ENCODE measurements at regions not wholly inside any gene's neighbourhood (a gene's known extent, or its start where the extent isn't known, plus 50 kb on each side); places are given as distances from the start of the nearest gene placed in this dataset.
A peak's percentile ranks its signal among the peaks of the same experiment; 100 is the strongest.
"Not testable (repeated sequence)": the region's sequence is repeated elsewhere in the genome, so short reads cannot be mapped to it uniquely, and the experiment has no call there.

GRCh38 chr16:60949800-60950199 is 1086.4 kb downstream of the CDH8 start:
- Mint-ChIP-seq H3K27me3 (ENCODE audit: insufficient read depth, low read depth, poor library complexity) (peaks cover 1% of the 10 kb centered on the region), H3K27ac (no peak overlapping the region), H3K4me3 (no peak overlapping the region), H3K4me1 (no peaks in the 10 kb centered on the region), H3K36me3 (ENCODE audit: low read depth) (no peaks in the 10 kb centered on the region), H3K9me3 (no peaks in the 10 kb centered on the region)
- Histone ChIP-seq H3K79me2 (replicated peaks; ENCODE audit: insufficient read depth) (no peaks in the 10 kb centered on the region), H3K4me3 (no peak overlapping the region), H2AFZ (no peak overlapping the region), H3K27ac (ENCODE audit: low read depth) (no peak overlapping the region), H3K27me3 (ENCODE audit: insufficient read depth) (no peaks in the 10 kb centered on the region), H3K36me3 (ENCODE audit: insufficient read depth) (no peaks in the 10 kb centered on the region), H3F3A (replicated peaks; ENCODE audit: low read depth) (no peaks in the 10 kb centered on the region), H3K9me2 (ENCODE audit: insufficient read depth) (no peaks in the 10 kb centered on the region), H3K4me1 (ENCODE audit: insufficient read depth) (no peaks in the 10 kb centered on the region), H3K4me2 (no peak overlapping the region), H4K20me1 (replicated peaks; ENCODE audit: insufficient read depth) (no peaks in the 10 kb centered on the region)
- no peak for DNase-seq (ENCODE audit: low spot score)
- TF ChIP-seq CREB1 (CRISPR knock-in tag; IDR thresholded peaks at IDR 0.05; ENCODE audit: low read depth): no peak
- TF ChIP-seq ZNF331 (CRISPR knock-in tag; IDR thresholded peaks at IDR 0.05; ENCODE audit: low read depth): no peak
- TF ChIP-seq, protein P1, sequence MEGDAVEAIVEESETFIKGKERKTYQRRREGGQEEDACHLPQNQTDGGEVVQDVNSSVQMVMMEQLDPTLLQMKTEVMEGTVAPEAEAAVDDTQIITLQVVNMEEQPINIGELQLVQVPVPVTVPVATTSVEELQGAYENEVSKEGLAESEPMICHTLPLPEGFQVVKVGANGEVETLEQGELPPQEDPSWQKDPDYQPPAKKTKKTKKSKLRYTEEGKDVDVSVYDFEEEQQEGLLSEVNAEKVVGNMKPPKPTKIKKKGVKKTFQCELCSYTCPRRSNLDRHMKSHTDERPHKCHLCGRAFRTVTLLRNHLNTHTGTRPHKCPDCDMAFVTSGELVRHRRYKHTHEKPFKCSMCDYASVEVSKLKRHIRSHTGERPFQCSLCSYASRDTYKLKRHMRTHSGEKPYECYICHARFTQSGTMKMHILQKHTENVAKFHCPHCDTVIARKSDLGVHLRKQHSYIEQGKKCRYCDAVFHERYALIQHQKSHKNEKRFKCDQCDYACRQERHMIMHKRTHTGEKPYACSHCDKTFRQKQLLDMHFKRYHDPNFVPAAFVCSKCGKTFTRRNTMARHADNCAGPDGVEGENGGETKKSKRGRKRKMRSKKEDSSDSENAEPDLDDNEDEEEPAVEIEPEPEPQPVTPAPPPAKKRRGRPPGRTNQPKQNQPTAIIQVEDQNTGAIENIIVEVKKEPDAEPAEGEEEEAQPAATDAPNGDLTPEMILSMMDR (conservative IDR thresholded peaks at IDR 0.05; ENCODE audit: low read depth in 2 of 2): no peak
- TF ChIP-seq POLR2AphosphoS5 (IDR thresholded peaks at IDR 0.05; ENCODE audit: low read depth): no peak
- ATAC-seq: no peak

DNA sequence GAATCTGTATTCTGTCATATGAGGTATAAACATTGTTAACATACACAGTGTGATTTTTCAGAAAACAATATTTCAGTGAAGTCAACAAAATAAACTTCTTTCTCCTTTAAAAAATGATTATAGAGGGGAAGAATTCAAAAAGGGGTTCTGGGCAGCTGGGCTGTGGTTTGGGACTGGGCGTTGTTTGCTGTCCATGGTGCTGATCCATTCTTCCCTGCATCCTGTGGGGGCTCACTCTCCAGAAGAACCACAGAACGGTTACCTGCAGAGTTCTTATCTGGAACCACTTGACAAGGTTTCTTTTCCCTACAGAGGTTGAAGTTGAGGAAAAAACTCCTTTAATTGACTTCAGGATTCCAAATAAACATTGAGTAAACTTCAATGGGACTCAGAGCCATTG is 1091.0 kb downstream of the CDH8 start:
- 0 out of 3 replicates have a peak, but pooled peaks cover 4% of the 10 kb centered on the region for H3K4me1 Mint-ChIP-seq
- no peaks in the 10 kb centered on the region for H3K27me3 Mint-ChIP-seq (ENCODE audit: insufficient read depth, low read depth, poor library complexity)
- H3K9me2 ChIP-seq (ENCODE audit: insufficient read depth): peaks cover 6% of the 10 kb centered on the region
- H3K4me2 ChIP-seq: no peak overlapping the region
- 0 out of 2 replicates have a peak, but pooled peaks cover 4% of the 10 kb centered on the region for H3K36me3 ChIP-seq (ENCODE audit: insufficient read depth)
- H3K27me3 ChIP-seq (ENCODE audit: insufficient read depth): no peaks in the 10 kb centered on the region
- ATAC-seq (peak; percentile 87), DNase-seq (ENCODE audit: low spot score) (peak; percentile 75)
- H3K27ac ChIP-seq (ENCODE audit: low read depth): no peak overlapping the region
- H3K36me3 Mint-ChIP-seq (ENCODE audit: low read depth): peaks cover 2% of the 10 kb centered on the region; the same call in 2 of the 3 replicates
- H3K79me2 ChIP-seq (replicated peaks; ENCODE audit: insufficient read depth): no peaks in the 10 kb centered on the region
- H3F3A ChIP-seq (replicated peaks; ENCODE audit: low read depth): no peaks in the 10 kb centered on the region
- no peak overlapping the region for H2AFZ ChIP-seq
- H3K4me3 ChIP-seq: no peak overlapping the region
- H3K4me1 ChIP-seq (ENCODE audit: insufficient read depth): no peaks in the 10 kb centered on the region
- no peak for TF ChIP-seq ZNF462 (CRISPR knock-in tag; IDR thresholded peaks at IDR 0.05)
- TF ChIP-seq, protein P2, sequence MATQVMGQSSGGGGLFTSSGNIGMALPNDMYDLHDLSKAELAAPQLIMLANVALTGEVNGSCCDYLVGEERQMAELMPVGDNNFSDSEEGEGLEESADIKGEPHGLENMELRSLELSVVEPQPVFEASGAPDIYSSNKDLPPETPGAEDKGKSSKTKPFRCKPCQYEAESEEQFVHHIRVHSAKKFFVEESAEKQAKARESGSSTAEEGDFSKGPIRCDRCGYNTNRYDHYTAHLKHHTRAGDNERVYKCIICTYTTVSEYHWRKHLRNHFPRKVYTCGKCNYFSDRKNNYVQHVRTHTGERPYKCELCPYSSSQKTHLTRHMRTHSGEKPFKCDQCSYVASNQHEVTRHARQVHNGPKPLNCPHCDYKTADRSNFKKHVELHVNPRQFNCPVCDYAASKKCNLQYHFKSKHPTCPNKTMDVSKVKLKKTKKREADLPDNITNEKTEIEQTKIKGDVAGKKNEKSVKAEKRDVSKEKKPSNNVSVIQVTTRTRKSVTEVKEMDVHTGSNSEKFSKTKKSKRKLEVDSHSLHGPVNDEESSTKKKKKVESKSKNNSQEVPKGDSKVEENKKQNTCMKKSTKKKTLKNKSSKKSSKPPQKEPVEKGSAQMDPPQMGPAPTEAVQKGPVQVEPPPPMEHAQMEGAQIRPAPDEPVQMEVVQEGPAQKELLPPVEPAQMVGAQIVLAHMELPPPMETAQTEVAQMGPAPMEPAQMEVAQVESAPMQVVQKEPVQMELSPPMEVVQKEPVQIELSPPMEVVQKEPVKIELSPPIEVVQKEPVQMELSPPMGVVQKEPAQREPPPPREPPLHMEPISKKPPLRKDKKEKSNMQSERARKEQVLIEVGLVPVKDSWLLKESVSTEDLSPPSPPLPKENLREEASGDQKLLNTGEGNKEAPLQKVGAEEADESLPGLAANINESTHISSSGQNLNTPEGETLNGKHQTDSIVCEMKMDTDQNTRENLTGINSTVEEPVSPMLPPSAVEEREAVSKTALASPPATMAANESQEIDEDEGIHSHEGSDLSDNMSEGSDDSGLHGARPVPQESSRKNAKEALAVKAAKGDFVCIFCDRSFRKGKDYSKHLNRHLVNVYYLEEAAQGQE (IDR thresholded peaks at IDR 0.05; ENCODE audit: unreplicated experiment): peak; percentile 87
- no peak overlapping the region for H3K4me3 Mint-ChIP-seq
- no peak overlapping the region for H3K27ac Mint-ChIP-seq
- H3K9me3 Mint-ChIP-seq: peaks cover 7% of the 10 kb centered on the region; the same call in 2 of the 3 replicates
- H4K20me1 ChIP-seq (replicated peaks; ENCODE audit: insufficient read depth): no peaks in the 10 kb centered on the region

DNA sequence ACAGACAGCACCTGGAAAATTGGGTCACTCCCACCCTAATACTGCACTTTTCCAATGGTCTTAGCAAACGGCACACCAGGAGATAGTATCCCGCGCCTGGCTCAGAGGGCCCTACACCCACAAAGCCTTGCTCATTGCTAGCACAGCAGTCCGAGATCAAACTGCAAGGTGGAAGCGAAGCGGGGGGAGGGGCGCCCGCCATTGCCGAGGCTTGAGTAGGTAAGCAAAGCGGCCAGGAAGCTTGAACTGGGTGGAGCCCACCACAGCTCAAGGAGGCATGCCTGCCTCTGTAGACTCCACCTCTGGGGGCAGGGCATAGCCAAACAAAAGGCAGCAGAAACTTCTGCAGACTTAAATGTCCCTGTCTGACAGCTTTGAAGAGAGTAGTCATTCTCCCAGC is 1100.0 kb downstream of the CDH8 start:
- not testable (repeated sequence) for H2AFZ ChIP-seq; H3K27me3 Mint-ChIP-seq (ENCODE audit: insufficient read depth, low read depth, poor library complexity); H3K27me3 ChIP-seq (ENCODE audit: insufficient read depth); H3K4me3 Mint-ChIP-seq; H4K20me1 ChIP-seq (replicated peaks; ENCODE audit: insufficient read depth); H3K4me1 Mint-ChIP-seq; H3F3A ChIP-seq (replicated peaks; ENCODE audit: low read depth); H3K36me3 Mint-ChIP-seq (ENCODE audit: low read depth); H3K4me2 ChIP-seq; H3K4me3 ChIP-seq; H3K27ac Mint-ChIP-seq; H3K9me3 Mint-ChIP-seq; H3K36me3 ChIP-seq (ENCODE audit: insufficient read depth); H3K79me2 ChIP-seq (replicated peaks; ENCODE audit: insufficient read depth); H3K4me1 ChIP-seq (ENCODE audit: insufficient read depth); ATAC-seq; H3K27ac ChIP-seq (ENCODE audit: low read depth)
- peak; percentile 3 for DNase-seq (ENCODE audit: low spot score)
- H3K9me2 ChIP-seq (ENCODE audit: insufficient read depth): peaks cover 12% of the 10 kb centered on the region
